ENCODE measurements at regions not wholly inside any gene's neighbourhood (a gene's known extent, or its start where the extent isn't known, plus 50 kb on each side); places are given as distances from the start of the nearest gene placed in this dataset.

DNA sequence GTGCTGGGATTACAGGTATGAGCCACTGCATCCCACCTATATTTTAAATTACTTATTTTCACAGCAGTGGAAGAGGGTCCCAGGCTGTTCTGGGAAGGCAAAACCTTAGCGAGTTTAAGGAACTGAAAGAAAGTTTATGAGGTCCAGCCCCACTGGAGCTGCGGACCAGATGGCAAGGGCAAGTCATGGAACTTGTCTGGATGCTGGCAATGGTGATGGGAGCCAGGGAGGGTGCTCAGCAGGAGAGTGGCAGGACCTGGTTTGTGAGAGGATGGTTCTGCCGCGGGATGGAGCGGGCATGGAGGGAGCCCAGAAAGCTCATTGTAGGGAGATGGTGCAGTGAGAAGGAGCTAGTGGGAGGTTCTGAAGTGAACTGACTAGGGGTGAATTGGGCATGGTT is 50.6 kb upstream of the SLC45A1 start:
- Histone ChIP-seq H3K4me3 (ENCODE audit: low read length, poor library complexity, severe bottlenecking) (no peak overlapping the region), H3K36me3 (ENCODE audit: insufficient read depth, low read length) (no peaks in the 10 kb centered on the region), H3K4me2 (ENCODE audit: low read depth, low read length, poor library complexity, severe bottlenecking) (no peak overlapping the region)

DNA sequence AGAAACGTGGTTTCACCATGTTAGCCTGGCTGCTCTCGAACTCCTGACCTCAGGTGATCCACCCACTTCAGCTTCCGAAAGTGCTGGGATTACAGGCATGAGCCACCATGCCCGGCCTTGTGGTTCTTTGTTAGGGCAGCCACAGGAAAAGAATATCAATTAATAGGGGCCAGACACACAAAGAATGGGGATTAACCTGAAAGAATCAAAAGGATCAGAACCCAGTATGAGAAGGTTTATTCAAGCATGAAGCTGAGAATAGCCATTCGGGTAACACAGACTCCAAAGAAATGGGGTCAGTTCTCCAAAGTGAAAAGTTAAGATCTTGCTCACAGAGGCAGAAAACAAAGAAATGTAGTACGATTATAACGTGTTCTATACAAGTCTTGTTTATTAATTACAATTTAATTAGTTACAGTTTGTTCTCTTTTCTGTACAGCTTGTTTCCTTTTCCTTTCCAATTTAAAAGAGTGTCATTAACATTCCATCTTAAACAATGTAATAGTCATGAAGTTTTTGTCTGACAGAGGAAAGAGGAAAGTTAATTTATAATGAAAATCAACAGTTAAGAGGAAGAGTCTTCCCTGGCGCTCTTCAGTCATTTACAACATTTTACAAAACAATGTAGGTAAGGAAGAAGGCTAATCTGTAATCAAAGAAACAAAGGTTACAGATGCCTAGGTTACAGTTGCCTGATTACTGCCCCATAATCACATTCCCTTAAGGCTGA is 51.3 kb upstream of the SLC45A1 start:
- no peaks in the 10 kb centered on the region for H3K9me2 ChIP-seq (replicated peaks; ENCODE audit: low read depth, low read length)
- no peaks in the 10 kb centered on the region for H3K9me3 ChIP-seq (ENCODE audit: insufficient read depth, low read depth, low read length)
- no peaks in the 10 kb centered on the region for H4K20me1 ChIP-seq (ENCODE audit: insufficient read depth, low read length, poor library complexity, severe bottlenecking)
- TF ChIP-seq, protein P1, sequence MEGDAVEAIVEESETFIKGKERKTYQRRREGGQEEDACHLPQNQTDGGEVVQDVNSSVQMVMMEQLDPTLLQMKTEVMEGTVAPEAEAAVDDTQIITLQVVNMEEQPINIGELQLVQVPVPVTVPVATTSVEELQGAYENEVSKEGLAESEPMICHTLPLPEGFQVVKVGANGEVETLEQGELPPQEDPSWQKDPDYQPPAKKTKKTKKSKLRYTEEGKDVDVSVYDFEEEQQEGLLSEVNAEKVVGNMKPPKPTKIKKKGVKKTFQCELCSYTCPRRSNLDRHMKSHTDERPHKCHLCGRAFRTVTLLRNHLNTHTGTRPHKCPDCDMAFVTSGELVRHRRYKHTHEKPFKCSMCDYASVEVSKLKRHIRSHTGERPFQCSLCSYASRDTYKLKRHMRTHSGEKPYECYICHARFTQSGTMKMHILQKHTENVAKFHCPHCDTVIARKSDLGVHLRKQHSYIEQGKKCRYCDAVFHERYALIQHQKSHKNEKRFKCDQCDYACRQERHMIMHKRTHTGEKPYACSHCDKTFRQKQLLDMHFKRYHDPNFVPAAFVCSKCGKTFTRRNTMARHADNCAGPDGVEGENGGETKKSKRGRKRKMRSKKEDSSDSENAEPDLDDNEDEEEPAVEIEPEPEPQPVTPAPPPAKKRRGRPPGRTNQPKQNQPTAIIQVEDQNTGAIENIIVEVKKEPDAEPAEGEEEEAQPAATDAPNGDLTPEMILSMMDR (conservative IDR thresholded peaks at IDR 0.05; ENCODE audit: low read length), result no peak
- no peak for TF ChIP-seq EZH2phosphoT487 (IDR thresholded peaks at IDR 0.05; ENCODE audit: borderline replicate concordance)
- H3K4me1 ChIP-seq (ENCODE audit: insufficient read depth, low read length, poor library complexity, severe bottlenecking), result no peaks in the 10 kb centered on the region
- H3K4me2 ChIP-seq (ENCODE audit: low read depth, low read length, poor library complexity, severe bottlenecking), result no peak overlapping the region
- no peaks in the 10 kb centered on the region for H3K79me2 ChIP-seq (ENCODE audit: insufficient read depth, low read length)
- H2AFZ ChIP-seq (ENCODE audit: low read length), result no peak overlapping the region
- no peaks in the 10 kb centered on the region for H3F3A ChIP-seq (ENCODE audit: low read depth)
- H3K27me3 ChIP-seq (ENCODE audit: insufficient read depth, low read length, poor library complexity, severe bottlenecking), result no peaks in the 10 kb centered on the region
- no peaks in the 10 kb centered on the region for H3K36me3 ChIP-seq (ENCODE audit: insufficient read depth, low read length)
- no peak overlapping the region for H3K4me3 ChIP-seq (ENCODE audit: low read length, poor library complexity, severe bottlenecking)
- H3K9ac ChIP-seq (ENCODE audit: low read depth, low read length, poor library complexity, severe bottlenecking), result no peak overlapping the region

More for the DNA sequence above, 50.6 kb upstream of the SLC45A1 start:
- no peaks in the 10 kb centered on the region for H4K20me1 ChIP-seq (ENCODE audit: insufficient read depth, low read length, poor library complexity, severe bottlenecking)
- no peak overlapping the region for H2AFZ ChIP-seq (ENCODE audit: low read length)
- no peak overlapping the region for H3K9ac ChIP-seq (ENCODE audit: low read depth, low read length, poor library complexity, severe bottlenecking)
- H3K4me1 ChIP-seq (ENCODE audit: insufficient read depth, low read length, poor library complexity, severe bottlenecking), result no peaks in the 10 kb centered on the region
- H3K9me2 ChIP-seq (replicated peaks; ENCODE audit: low read depth, low read length), result no peaks in the 10 kb centered on the region
- H3K79me2 ChIP-seq (ENCODE audit: insufficient read depth, low read length), result no peaks in the 10 kb centered on the region
- H3K9me3 ChIP-seq (ENCODE audit: insufficient read depth, low read depth, low read length), result no peaks in the 10 kb centered on the region
- TF ChIP-seq, protein P1 (conservative IDR thresholded peaks at IDR 0.05; ENCODE audit: low read length), result no peak
- no peak for TF ChIP-seq EZH2phosphoT487 (IDR thresholded peaks at IDR 0.05; ENCODE audit: borderline replicate concordance)
- H3F3A ChIP-seq (ENCODE audit: low read depth), result no peaks in the 10 kb centered on the region
- H3K27me3 ChIP-seq (ENCODE audit: insufficient read depth, low read length, poor library complexity, severe bottlenecking), result no peaks in the 10 kb centered on the region

DNA sequence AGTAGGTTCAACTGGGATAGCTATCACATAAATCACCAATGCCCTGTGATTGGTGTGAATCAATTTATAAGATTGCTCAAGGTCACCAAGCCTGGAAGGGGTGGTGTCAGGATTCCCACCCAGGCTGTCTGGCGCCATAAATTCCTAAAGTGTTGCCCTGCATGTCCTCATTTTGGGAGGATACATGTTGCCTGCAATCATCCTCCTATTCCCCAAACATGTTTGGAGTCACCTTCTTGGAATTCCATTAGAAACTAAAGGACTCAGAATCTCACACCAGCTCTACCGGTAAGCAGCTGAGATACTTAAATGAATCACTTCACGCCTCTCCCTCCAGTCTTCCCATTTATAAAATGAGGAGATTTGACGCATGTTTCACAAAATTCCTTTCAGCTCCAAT is 54.1 kb upstream of the SLC45A1 start:
- no peaks in the 10 kb centered on the region for H3F3A ChIP-seq (ENCODE audit: low read depth)
- TF ChIP-seq, protein P1 (conservative IDR thresholded peaks at IDR 0.05; ENCODE audit: low read length), result no peak
- TF ChIP-seq EZH2phosphoT487 (IDR thresholded peaks at IDR 0.05; ENCODE audit: borderline replicate concordance), result no peak
- no peak overlapping the region for H3K4me3 ChIP-seq (ENCODE audit: low read length, poor library complexity, severe bottlenecking)
- H3K79me2 ChIP-seq (ENCODE audit: insufficient read depth, low read length), result no peaks in the 10 kb centered on the region
- no peaks in the 10 kb centered on the region for H3K27me3 ChIP-seq (ENCODE audit: insufficient read depth, low read length, poor library complexity, severe bottlenecking)
- H3K4me1 ChIP-seq (ENCODE audit: insufficient read depth, low read length, poor library complexity, severe bottlenecking), result no peaks in the 10 kb centered on the region
- no peaks in the 10 kb centered on the region for H3K36me3 ChIP-seq (ENCODE audit: insufficient read depth, low read length)
- no peaks in the 10 kb centered on the region for H3K9me2 ChIP-seq (replicated peaks; ENCODE audit: low read depth, low read length)
- no peak overlapping the region for H3K9ac ChIP-seq (ENCODE audit: low read depth, low read length, poor library complexity, severe bottlenecking)
- no peaks in the 10 kb centered on the region for H4K20me1 ChIP-seq (ENCODE audit: insufficient read depth, low read length, poor library complexity, severe bottlenecking)
- H2AFZ ChIP-seq (ENCODE audit: low read length), result no peak overlapping the region
- H3K9me3 ChIP-seq (ENCODE audit: insufficient read depth, low read depth, low read length), result no peaks in the 10 kb centered on the region
- no peak overlapping the region for H3K4me2 ChIP-seq (ENCODE audit: low read depth, low read length, poor library complexity, severe bottlenecking)

Measured in Loucy (cell line).